ENCODE measurements at regions not wholly inside any gene's neighbourhood (a gene's known extent, or its start where the extent isn't known, plus 50 kb on each side); places are given as distances from the start of the nearest gene placed in this dataset.
A peak's percentile ranks its signal among the peaks of the same experiment; 100 is the strongest.

DNA sequence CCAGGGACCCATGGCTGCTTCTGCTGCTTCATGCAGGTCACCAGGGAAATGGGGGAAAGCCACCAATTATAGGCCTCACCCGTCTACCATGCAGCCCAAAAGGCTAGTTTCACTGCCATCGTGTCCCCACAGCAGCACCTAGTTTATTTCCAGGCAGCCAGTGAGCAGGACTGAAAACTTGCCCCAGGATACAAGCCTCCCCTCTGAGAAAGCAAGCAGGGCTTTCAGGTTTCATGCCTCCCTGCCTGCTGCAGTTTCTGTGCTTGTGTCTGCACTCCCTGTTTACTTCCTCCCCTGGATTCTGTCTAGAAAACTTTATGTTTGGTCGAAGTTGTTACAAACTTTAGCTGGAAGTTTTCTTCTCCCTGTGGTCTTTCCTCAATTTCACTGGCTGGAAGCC is 319.1 kb downstream of the ANXA1 start:
- DNase-seq: no peak

DNA sequence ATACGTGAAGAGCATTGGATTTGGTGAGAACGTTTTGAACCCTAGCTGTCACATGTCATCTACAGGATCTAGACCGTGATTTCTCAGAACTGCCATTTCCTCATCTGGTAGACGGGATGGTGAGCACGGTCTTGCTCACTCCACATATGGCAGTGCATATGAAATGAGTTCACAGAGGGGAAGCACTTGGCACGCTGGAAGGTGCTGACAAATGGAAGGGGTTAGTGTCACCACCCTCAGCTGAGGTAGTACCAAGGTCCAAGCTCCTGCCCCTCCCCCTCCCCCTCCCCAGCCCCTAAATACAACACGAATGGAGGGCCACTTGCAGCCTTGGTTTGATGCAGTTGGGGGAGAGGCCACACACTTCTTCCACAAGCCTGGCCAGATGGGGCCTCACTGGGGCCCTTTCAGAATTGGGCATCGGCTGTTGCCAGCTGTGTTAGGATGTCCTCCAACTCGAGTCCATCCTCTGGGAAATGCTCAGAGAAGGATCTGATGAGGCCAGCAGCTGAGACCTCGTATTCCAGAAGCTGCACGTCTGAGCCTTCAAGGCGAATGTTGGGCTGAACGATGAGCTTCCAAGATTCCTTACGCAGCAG is 322.4 kb downstream of the ANXA1 start:
- no peak for DNase-seq

DNA sequence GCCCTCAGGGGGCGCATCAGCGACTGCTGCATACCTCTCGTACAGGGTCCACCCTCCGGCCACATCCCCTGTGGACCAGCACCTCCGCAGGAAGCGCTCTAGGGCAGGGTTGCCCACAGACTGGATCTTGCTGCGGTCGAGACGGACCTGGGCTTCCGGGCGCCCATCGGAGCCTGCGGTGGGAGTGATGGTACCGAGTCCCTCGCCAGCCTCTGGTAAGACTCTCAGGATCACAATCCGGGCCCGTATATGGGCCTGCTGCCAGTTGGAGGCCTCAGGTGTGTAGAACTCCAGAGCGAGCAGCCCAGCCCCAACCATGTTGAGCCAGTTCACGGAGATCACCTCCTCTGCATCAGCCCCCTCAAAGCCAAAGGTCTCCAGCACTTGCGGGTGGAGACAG is 323.0 kb downstream of the ANXA1 start:
- DNase-seq: no peak

- DNase-seq: no peak
Observed at GRCh38 chr9:73494894-73495293, 343.2 kb downstream of the ANXA1 start.

GRCh38 chr9:73497796-73498195 is 346.1 kb downstream of the ANXA1 start:
- DNase-seq: no peak

DNA sequence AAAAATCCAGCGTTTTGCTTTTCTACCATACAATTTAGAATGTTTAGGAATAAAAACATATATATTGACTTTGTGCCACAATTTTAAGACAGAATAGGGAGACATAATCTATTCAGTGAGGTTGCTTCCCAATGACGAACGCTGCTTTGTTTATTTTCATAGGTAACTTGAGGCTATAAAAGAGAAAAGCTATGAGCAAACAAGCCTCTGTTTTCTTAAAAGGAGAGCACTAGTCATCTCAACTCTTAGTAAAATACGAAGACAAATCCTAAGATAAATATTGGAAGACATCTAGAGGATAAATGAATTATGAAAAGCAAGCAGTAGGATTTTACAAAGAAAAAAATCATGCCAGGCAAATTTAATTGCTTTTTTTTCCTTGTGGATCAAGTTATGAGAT is 363.6 kb downstream of the ANXA1 start:
- no peak for DNase-seq

GRCh38 chr9:73523391-73523790 is 371.7 kb downstream of the ANXA1 start:
- DNase-seq: no peak

DNA sequence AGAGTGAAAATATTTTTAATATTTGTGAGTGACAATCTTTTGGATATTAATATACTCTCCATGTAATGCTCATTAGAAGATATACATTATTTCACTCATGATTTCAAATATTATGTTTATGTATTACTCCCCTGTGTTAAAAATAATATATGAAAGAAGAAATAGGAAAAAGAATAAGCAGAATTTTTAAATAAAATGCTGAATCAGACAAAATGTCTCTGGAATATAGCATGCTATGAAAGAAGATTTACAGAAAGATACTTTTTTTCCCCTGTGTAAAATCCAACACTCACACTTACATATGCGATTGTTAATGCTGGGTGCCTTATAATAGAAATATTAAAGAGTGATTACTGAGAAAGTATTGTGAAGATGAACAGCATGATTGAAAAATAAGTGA is 373.7 kb downstream of the ANXA1 start:
- DNase-seq: no peak

DNA sequence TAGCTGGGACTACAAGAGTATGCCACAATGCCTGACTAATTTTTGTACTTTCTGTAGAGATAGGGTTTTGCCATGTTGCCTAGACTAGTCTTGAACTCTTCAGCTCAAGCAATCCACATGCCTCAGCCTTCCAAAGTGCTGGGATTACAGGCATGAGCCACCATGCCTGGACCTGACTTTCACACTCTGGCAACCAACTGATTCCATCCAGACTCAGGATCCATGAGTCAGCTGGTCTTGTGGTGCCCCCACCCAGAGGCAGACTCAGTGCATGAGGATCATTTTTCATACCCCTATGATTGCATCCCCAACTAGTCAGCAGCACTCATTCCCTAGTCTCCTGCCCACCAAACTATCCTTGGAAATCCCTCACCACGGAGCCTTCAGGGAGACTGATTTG is 375.9 kb downstream of the ANXA1 start:
- DNase-seq: no peak

DNA sequence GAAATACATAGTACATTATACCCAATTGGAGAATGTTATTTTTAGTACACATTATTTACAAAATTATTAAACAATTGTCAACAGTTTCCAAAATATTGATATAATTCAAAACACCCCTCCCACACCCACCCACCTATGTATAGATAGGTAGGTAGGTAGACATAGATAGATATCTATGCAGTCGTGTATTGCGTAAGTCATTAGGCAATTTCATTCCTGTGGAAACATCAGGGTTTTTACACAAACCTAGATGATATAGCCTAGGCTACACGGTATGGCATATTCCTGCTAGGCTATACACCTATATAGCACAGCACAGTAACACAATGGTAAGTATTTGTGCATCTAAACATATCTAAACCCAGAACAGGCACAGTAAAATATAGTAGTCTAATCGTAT is 377.3 kb downstream of the ANXA1 start:
- DNase-seq: no peak

GRCh38 chr9:73529666-73530065 is 378.0 kb downstream of the ANXA1 start:
- no peak for DNase-seq

- DNase-seq: no peak
Observed at GRCh38 chr9:73531051-73531532, 379.4 kb downstream of the ANXA1 start.

DNA sequence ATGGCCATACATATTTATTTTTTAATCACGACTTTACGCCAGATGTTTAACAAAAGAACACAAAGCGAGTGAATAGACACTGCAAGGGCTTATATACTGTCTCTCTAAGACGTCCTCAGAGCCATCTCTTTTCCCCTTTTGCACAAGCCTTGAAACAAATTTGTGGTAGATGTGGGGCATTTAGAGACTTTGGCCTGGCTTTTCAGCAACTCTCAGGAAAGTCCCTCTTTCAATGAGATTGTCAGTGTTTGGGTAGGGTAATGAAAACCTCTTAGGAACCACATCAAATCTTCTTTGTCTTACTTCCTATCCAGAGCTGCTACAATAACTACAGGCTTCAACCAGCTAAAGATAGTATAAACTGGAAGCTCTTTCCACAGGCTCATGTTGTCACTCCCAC is 380.0 kb downstream of the ANXA1 start:
- no peak for DNase-seq

GRCh38 chr9:73532985-73533384 is 381.3 kb downstream of the ANXA1 start:
- DNase-seq: no peak

DNA sequence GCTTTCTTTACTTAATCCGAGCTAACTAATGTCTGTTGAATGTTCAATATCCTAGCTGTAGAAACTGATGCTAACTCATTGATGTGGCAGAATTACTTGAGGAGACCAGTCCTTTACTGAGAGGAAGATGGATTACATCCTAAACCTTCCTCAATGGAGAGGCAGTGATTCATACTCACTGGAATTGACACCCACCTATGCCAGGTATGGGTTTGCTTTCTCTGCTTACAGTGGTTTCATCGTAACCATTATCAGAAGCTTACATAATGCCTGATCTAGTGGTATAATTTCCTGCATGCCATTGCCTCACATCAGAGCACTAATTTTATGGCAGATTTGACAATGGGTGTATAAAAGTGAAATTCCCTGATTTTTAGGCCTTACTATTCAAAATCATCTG is 384.7 kb downstream of the ANXA1 start:
- no peak for DNase-seq

GRCh38 chr9:73537561-73537960 is 385.9 kb downstream of the ANXA1 start:
- no peak for DNase-seq

- DNase-seq: no peak
Observed at GRCh38 chr9:73539881-73540390, 388.3 kb downstream of the ANXA1 start.

- no peak for DNase-seq
Observed at GRCh38 chr9:73541923-73542322, 390.3 kb downstream of the ANXA1 start.

- DNase-seq: no peak
Observed at GRCh38 chr9:73543727-73544126, 392.1 kb downstream of the ANXA1 start.

- DNase-seq: no peak
Observed at GRCh38 chr9:73548201-73548600, 396.5 kb downstream of the ANXA1 start.

DNA sequence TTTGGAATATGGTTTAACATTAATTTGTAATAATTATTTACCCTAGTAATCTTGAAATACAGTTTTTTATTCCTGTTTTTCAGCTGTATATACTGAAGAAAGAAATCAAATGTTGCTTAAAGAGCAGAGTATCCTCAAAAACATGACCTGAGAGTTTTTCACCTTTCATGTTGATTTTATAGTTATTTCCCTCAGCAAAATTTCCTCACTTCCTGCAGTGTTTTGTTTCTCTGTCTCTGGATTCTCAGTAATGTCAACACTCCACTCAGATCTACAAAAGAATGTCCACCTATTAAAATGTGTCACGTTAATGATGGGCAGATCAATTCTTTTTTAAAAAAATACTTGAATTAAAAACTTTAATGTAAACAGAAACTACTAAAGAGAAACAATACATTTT is 398.3 kb downstream of the ANXA1 start:
- DNase-seq: no peak

DNA sequence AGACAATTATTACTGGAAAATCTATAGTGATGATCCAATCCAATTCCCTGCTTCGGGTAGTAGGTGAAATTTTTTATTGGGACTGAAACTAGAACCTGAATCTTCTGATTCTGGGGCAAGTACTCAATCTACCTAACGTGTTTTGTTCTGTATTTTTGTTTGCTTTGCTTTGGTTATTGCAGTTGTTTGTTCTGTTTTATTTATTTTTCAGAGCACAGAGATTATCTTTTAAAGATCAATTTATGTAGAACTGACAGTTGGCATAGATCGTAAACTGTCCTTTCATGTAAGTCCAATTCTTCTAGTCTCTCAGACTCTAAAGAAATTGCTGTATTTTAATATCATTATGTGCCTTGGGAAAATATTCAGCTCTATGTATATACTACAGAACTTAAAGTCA is 401.6 kb downstream of the ANXA1 start:
- no peak for DNase-seq

DNA sequence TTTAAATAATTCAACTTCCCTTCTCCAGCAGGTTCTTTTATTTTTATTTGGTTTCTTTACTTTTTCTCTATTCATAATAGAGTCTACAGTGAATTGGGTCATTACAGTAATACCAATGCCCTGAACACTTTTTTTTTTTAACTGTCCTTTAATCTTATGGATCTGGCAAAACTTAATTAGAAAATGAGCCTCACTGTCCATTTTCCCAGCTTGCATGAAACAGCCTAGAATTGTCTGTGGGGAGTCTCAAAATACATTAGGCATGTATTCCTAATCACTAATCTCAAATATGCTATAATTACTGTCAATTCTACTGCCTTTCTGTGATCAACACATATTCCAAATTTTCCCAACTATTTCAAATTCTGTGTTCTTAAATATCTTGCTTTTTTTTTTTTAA is 406.8 kb downstream of the ANXA1 start:
- no peak for DNase-seq

GRCh38 chr9:73565026-73565425 is 413.4 kb downstream of the ANXA1 start:
- no peak for DNase-seq

DNA sequence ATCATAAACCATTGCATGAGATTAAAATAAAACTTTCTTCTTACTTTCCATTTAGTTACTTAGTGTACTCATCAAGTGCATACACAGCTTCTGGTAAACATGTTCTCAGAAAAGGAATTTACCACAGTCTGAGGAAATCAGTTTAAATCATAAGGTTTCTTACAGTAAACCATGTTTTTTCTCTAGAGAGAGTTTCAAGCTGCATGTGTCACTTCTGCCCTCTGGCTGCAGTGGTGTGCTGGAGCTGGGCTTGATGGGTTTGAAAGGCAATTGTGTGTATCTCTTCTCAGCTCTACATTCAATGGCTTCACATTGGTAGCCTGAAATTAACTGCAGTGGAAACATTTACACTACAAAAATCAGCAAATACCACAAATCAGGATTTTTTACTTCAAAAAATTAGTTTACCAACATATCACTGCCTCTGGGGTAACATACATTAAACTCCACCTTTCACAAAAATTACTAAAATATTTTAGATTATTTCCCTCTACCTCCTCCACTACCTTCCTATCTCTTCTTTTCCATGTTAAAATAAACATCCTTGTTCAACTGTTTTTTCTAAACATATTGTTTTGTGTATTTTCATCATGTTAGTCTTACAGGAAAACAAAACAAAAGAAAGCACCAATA is 414.3 kb downstream of the ANXA1 start:
- DNase-seq: peak; percentile 80
